Activated CD8-positive, alpha-beta memory T cell treated with anti-CD3 and anti-CD28 coated beads for 48 hours (primary cell): ENCODE measurements at regions not wholly inside any gene's neighbourhood (a gene's known extent, or its start where the extent isn't known, plus 50 kb on each side); places are given as distances from the start of the nearest gene placed in this dataset.

Experiments used
- DNase-seq, 3 experiments: peaks; one replicate each; pipeline ENCODE4 v3.0.0-alpha.2; 2020; ENCODE audit warnings: low read depth in 2 of 3, low spot score in 2 of 3

GRCh38 chr10:28922127-28922526 lies 244.8 kb downstream of the BAMBI start:
- DNase-seq = no peak

GRCh38 chr10:28922861-28923260 lies 245.5 kb downstream of the BAMBI start:
- DNase-seq = no peak

GRCh38 chr10:28924717-28925116 lies 247.4 kb downstream of the BAMBI start:
- DNase-seq = no peak

- no peak for DNase-seq
Measured at GRCh38 chr10:28925121-28925663, 247.9 kb downstream of the BAMBI start.

- DNase-seq = no peak
Measured at GRCh38 chr10:28926932-28927331, 249.6 kb downstream of the BAMBI start.

- DNase-seq = no peak
Measured at GRCh38 chr10:28928484-28928883, 251.2 kb downstream of the BAMBI start.

GRCh38 chr10:28929942-28930341 lies 252.6 kb downstream of the BAMBI start:
- DNase-seq = no peak

- no peak for DNase-seq
Measured at GRCh38 chr10:28930514-28931495, 253.5 kb downstream of the BAMBI start.

GRCh38 chr10:28935061-28935460 lies 257.7 kb downstream of the BAMBI start:
- DNase-seq = no peak

- no peak for DNase-seq
Measured at GRCh38 chr10:28937959-28938358, 260.6 kb downstream of the BAMBI start.

GRCh38 chr10:28938745-28939144 lies 261.4 kb downstream of the BAMBI start:
- no peak for DNase-seq

GRCh38 chr10:28939281-28940157 lies 262.2 kb downstream of the BAMBI start:
- DNase-seq = no peak

GRCh38 chr10:28940158-28940888 lies 263.0 kb downstream of the BAMBI start:
- DNase-seq = no peak

- DNase-seq = no peak
Measured at GRCh38 chr10:28942012-28942411, 264.7 kb downstream of the BAMBI start.

GRCh38 chr10:28945959-28946358 lies 268.6 kb downstream of the BAMBI start:
- DNase-seq = no peak

GRCh38 chr10:28946479-28946878 lies 269.2 kb downstream of the BAMBI start:
- DNase-seq = no peak

GRCh38 chr10:28947171-28947570 lies 269.9 kb downstream of the BAMBI start:
- no peak for DNase-seq

- no peak for DNase-seq
Measured at GRCh38 chr10:28948046-28948445, 270.7 kb downstream of the BAMBI start.

GRCh38 chr10:28949005-28950004 lies 272.0 kb downstream of the BAMBI start:
- DNase-seq = no peak

GRCh38 chr10:28951484-28951883 lies 274.2 kb downstream of the BAMBI start:
- DNase-seq = no peak
